Body of pancreas (tissue), 4 donors: ENCODE measurements at regions not wholly inside any gene's neighbourhood (a gene's known extent, or its start where the extent isn't known, plus 50 kb on each side); places are given as distances from the start of the nearest gene placed in this dataset.

Experiments used
- POLR2A ChIP-seq, 3 donors: fragments of 450-650 bp; IDR thresholded peaks; one replicate each; pipeline ENCODE4 v1.6.1; 2016; ENCODE audit warnings: antibody characterized with exemption in 3 of 3, mild to moderate bottlenecking in 2 of 3
- TF ChIP-seq, protein P1 (sequence below), 7 experiments: fragments of 450-650 bp in 4 of 7; fragments of 200-600 bp in 3 of 7; sonication (generic) in 3 of 7; IDR thresholded peaks; one replicate each; pipeline ENCODE4 v1.5.1; 2016 to 2019; ENCODE audit warnings: antibody characterized with exemption in 7 of 7

- TF ChIP-seq, protein P1, sequence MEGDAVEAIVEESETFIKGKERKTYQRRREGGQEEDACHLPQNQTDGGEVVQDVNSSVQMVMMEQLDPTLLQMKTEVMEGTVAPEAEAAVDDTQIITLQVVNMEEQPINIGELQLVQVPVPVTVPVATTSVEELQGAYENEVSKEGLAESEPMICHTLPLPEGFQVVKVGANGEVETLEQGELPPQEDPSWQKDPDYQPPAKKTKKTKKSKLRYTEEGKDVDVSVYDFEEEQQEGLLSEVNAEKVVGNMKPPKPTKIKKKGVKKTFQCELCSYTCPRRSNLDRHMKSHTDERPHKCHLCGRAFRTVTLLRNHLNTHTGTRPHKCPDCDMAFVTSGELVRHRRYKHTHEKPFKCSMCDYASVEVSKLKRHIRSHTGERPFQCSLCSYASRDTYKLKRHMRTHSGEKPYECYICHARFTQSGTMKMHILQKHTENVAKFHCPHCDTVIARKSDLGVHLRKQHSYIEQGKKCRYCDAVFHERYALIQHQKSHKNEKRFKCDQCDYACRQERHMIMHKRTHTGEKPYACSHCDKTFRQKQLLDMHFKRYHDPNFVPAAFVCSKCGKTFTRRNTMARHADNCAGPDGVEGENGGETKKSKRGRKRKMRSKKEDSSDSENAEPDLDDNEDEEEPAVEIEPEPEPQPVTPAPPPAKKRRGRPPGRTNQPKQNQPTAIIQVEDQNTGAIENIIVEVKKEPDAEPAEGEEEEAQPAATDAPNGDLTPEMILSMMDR (IDR thresholded peaks at IDR 0.05): no peak
- TF ChIP-seq POLR2A (IDR thresholded peaks at IDR 0.05): no peak
Observed at GRCh38 chr7:118057404-118057803, 126.6 kb upstream of the LSM8 start.
